ENCODE measurements at regions not wholly inside any gene's neighbourhood (a gene's known extent, or its start where the extent isn't known, plus 50 kb on each side); places are given as distances from the start of the nearest gene placed in this dataset.
"Not testable (repeated sequence)": the region's sequence is repeated elsewhere in the genome, so short reads cannot be mapped to it uniquely, and the experiment has no call there.

DNA sequence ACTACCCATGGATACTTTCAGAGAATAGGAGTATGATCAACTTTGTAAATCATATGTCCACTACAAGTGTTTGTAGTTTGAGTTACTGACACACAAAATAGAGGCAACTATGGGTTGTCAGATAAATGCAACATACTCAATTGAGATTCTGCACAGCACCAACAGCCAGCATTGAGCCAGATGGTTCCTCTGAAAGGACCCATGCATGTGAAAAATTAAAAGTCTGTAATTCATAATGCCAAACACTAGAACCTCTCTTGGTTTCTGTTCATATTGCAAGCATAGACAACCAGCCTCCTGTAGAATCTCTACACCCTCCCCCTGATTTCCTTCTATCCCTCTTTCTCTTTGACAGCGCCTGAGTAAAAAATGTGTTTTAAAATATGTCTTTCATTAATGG, 831.0 kb downstream of the C12orf50 start:
- no CpG with 5 or more reads among the region's 1 CpG for WGBS (ENCODE audit: insufficient coverage)

DNA sequence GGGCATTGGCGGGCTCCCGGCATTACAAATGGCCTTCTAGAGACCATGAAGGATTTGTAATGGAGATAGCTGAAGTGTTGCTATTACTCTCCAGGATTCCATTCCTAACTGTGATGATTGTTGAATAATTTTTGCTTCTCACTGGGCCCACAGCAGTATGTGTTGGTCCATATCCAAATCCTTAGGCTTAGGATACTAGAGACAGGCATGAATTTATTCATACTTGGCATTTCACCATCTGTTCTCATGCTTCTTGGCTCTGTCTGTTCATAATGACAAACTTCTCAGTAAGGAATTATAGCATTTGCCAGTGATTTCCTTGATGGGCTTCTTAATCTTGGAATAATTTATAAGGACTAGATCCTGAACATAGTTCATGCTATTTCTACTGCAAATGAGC, 832.9 kb downstream of the C12orf50 start:
- no peaks in the 10 kb centered on the region for H3K36me3 ChIP-seq (replicated peaks in 1 of 2; ENCODE audit: control extremely low read depth in 1 of 2, control insufficient read depth in 1 of 2, extremely low read depth in 1 of 2, insufficient read depth in 2 of 2, low read length in 1 of 2)
- TF ChIP-seq, protein P1, sequence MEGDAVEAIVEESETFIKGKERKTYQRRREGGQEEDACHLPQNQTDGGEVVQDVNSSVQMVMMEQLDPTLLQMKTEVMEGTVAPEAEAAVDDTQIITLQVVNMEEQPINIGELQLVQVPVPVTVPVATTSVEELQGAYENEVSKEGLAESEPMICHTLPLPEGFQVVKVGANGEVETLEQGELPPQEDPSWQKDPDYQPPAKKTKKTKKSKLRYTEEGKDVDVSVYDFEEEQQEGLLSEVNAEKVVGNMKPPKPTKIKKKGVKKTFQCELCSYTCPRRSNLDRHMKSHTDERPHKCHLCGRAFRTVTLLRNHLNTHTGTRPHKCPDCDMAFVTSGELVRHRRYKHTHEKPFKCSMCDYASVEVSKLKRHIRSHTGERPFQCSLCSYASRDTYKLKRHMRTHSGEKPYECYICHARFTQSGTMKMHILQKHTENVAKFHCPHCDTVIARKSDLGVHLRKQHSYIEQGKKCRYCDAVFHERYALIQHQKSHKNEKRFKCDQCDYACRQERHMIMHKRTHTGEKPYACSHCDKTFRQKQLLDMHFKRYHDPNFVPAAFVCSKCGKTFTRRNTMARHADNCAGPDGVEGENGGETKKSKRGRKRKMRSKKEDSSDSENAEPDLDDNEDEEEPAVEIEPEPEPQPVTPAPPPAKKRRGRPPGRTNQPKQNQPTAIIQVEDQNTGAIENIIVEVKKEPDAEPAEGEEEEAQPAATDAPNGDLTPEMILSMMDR (IDR thresholded peaks at IDR 0.05) = no peak
- no peak for TF ChIP-seq EZH2 (IDR thresholded peaks at IDR 0.05; ENCODE audit: borderline replicate concordance, insufficient read depth, low read depth, low read length, poor library complexity, severe bottlenecking)
- H3K4me2 ChIP-seq (replicated peaks; ENCODE audit: low read depth, low read length, poor library complexity, severe bottlenecking) = no peak overlapping the region
- Mint-ChIP-seq H3K4me1 (no peaks in the 10 kb centered on the region), H3K27ac (no peak overlapping the region), H3K27me3 (no peaks in the 10 kb centered on the region), H3K4me3 (no peak overlapping the region), H3K9me3 (ENCODE audit: insufficient read depth) (no peaks in the 10 kb centered on the region)
- DNase-seq = no peak
- H3K4me3 ChIP-seq (ENCODE audit: control extremely low read depth in 1 of 5, extremely low read depth in 1 of 5, insufficient read depth in 1 of 5, low read depth in 2 of 5, low read length in 4 of 5) = no peak overlapping the region
- intact Hi-C loops (cut with micrococcal nuclease) = no loop called here
- ChIA-PET POLR2A (no interaction called here), CTCF (no interaction called here)
- no peaks in the 10 kb centered on the region for H3K79me2 ChIP-seq (ENCODE audit: control insufficient read depth, insufficient read depth, low read length)
- H3K9ac ChIP-seq (ENCODE audit: low read length) = no peak overlapping the region
- H4K20me1 ChIP-seq (ENCODE audit: control insufficient read depth, insufficient read depth, low read length, poor library complexity, severe bottlenecking) = no peaks in the 10 kb centered on the region
- H3K27ac ChIP-seq (ENCODE audit: low read length in 2 of 2) = no peak overlapping the region
- H3K4me1 ChIP-seq (ENCODE audit: control insufficient read depth in 2 of 2, insufficient read depth in 2 of 2, low read length in 2 of 2) = no peaks in the 10 kb centered on the region
- no peaks in the 10 kb centered on the region for H3K9me3 ChIP-seq (ENCODE audit: control extremely low read depth in 1 of 3, control insufficient read depth in 2 of 3, insufficient read depth in 1 of 3, low read length in 2 of 3)
- H3K27me3 ChIP-seq (replicated peaks in 1 of 4; ENCODE audit: control extremely low read depth in 1 of 4, control insufficient read depth in 3 of 4, insufficient read depth in 4 of 4, low read length in 3 of 4) = no peaks in the 10 kb centered on the region
- H2AFZ ChIP-seq (ENCODE audit: insufficient read depth, low read depth, low read length, poor library complexity, severe bottlenecking) = no peak overlapping the region
- no peak for ATAC-seq (ENCODE audit: low read depth)
- 94% methylated on average over 2 of the region's 2 CpGs for WGBS (ENCODE audit: insufficient coverage)

More for the DNA sequence above, 831.0 kb downstream of the C12orf50 start:
- CTCF ChIA-PET = no interaction called here
- H3K27me3 Mint-ChIP-seq = no peaks in the 10 kb centered on the region
- Histone ChIP-seq H3K79me2 (ENCODE audit: control insufficient read depth, insufficient read depth, low read length) (no peaks in the 10 kb centered on the region), H3K27me3 (replicated peaks in 1 of 4; ENCODE audit: control extremely low read depth in 1 of 4, control insufficient read depth in 3 of 4, insufficient read depth in 4 of 4, low read length in 3 of 4) (no peaks in the 10 kb centered on the region), H4K20me1 (ENCODE audit: control insufficient read depth, insufficient read depth, low read length, poor library complexity, severe bottlenecking) (no peaks in the 10 kb centered on the region), H3K4me3 (ENCODE audit: control extremely low read depth in 1 of 5, extremely low read depth in 1 of 5, insufficient read depth in 1 of 5, low read depth in 2 of 5, low read length in 4 of 5) (no peak overlapping the region), H3K4me1 (ENCODE audit: control insufficient read depth in 2 of 2, insufficient read depth in 2 of 2, low read length in 2 of 2) (no peaks in the 10 kb centered on the region), H3K9ac (ENCODE audit: low read length) (no peak overlapping the region), H3K4me2 (replicated peaks; ENCODE audit: low read depth, low read length, poor library complexity, severe bottlenecking) (no peak overlapping the region), H3K27ac (ENCODE audit: low read length in 2 of 2) (no peak overlapping the region), H2AFZ (ENCODE audit: insufficient read depth, low read depth, low read length, poor library complexity, severe bottlenecking) (no peak overlapping the region), H3K9me3 (ENCODE audit: control extremely low read depth in 1 of 3, control insufficient read depth in 2 of 3, insufficient read depth in 1 of 3, low read length in 2 of 3) (peaks cover 0 to 5% (median 0%) of the 10 kb centered on the region in 3 donors), H3K36me3 (replicated peaks in 1 of 2; ENCODE audit: control extremely low read depth in 1 of 2, control insufficient read depth in 1 of 2, extremely low read depth in 1 of 2, insufficient read depth in 2 of 2, low read length in 1 of 2) (no peaks in the 10 kb centered on the region)
- intact Hi-C loops (cut with micrococcal nuclease) = no loop called here
- ATAC-seq (ENCODE audit: low read depth) (no peak), DNase-seq (no peak)
- TF ChIP-seq EZH2 (IDR thresholded peaks at IDR 0.05; ENCODE audit: borderline replicate concordance, insufficient read depth, low read depth, low read length, poor library complexity, severe bottlenecking) = no peak
- TF ChIP-seq, protein P1 (IDR thresholded peaks at IDR 0.05) = no peak
- no peaks in the 10 kb centered on the region for H3K4me1 Mint-ChIP-seq
- H3K27ac Mint-ChIP-seq = no peak overlapping the region
- no peaks in the 10 kb centered on the region for H3K9me3 Mint-ChIP-seq (ENCODE audit: insufficient read depth)
- H3K4me3 Mint-ChIP-seq = no peak overlapping the region
- POLR2A ChIA-PET = no interaction called here

DNA sequence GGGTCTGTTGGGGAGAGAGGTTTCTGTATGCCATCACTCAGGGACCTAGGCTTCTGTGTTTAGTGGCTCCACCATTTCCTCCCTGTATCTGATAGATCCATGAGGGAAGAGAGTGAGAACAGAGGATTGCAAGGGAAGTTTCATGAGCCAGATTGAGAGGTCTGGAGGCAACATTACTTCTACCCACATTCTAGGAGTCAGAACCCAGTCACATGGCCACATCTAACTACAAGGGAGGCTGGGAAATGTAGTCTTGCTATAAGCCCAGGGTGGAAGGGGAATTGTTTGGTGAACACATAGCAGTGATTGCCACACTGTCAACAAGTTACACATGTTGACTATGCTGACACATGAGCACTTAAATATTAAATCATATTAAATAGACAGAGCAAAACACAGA, 834.8 kb downstream of the C12orf50 start:
- H3K4me1 Mint-ChIP-seq; H3K4me1 ChIP-seq (ENCODE audit: control insufficient read depth in 2 of 2, insufficient read depth in 2 of 2, low read length in 2 of 2); H4K20me1 ChIP-seq (ENCODE audit: control insufficient read depth, insufficient read depth, low read length, poor library complexity, severe bottlenecking); H3K27me3 ChIP-seq (replicated peaks in 1 of 4; ENCODE audit: control extremely low read depth in 1 of 4, control insufficient read depth in 3 of 4, insufficient read depth in 4 of 4, low read length in 3 of 4); H3K27me3 Mint-ChIP-seq; H3K4me3 ChIP-seq (ENCODE audit: control extremely low read depth in 1 of 5, extremely low read depth in 1 of 5, insufficient read depth in 1 of 5, low read depth in 2 of 5, low read length in 4 of 5); H3K9ac ChIP-seq (ENCODE audit: low read length); H3K79me2 ChIP-seq (ENCODE audit: control insufficient read depth, insufficient read depth, low read length); H3K9me3 Mint-ChIP-seq (ENCODE audit: insufficient read depth); DNase-seq; H3K4me3 Mint-ChIP-seq; ATAC-seq (ENCODE audit: low read depth); H3K36me3 ChIP-seq (replicated peaks in 1 of 2; ENCODE audit: control extremely low read depth in 1 of 2, control insufficient read depth in 1 of 2, extremely low read depth in 1 of 2, insufficient read depth in 2 of 2, low read length in 1 of 2); CTCF ChIA-PET; H3K27ac ChIP-seq (ENCODE audit: low read length in 2 of 2); H3K27ac Mint-ChIP-seq; H3K4me2 ChIP-seq (replicated peaks; ENCODE audit: low read depth, low read length, poor library complexity, severe bottlenecking); intact Hi-C loops (cut with micrococcal nuclease); POLR2A ChIA-PET; H2AFZ ChIP-seq (ENCODE audit: insufficient read depth, low read depth, low read length, poor library complexity, severe bottlenecking); H3K9me3 ChIP-seq (ENCODE audit: control extremely low read depth in 1 of 3, control insufficient read depth in 2 of 3, insufficient read depth in 1 of 3, low read length in 2 of 3): not testable (repeated sequence)

Data from B cell (primary cell).